Spleen (tissue), 11 donors: ENCODE measurements at regions not wholly inside any gene's neighbourhood (a gene's known extent, or its start where the extent isn't known, plus 50 kb on each side); places are given as distances from the start of the nearest gene placed in this dataset.

Experiments
- DNase-seq: peaks from one replicate; pipeline ENCODE4 v3.0.0-alpha.2; 2020
- H3K27ac ChIP-seq, 8 donors: fragments of 200-600 bp; sonication (generic) in 7 of 8; 1 replicate in 4 of 8; 2 replicates in 4 of 8; pipeline versions ENCODE4 v1.5.0 to v1.8.0; 2016 to 2021; ENCODE audit warnings: inconsistent platforms in 4 of 8, mild to moderate bottlenecking in 4 of 8, moderate library complexity in 1 of 8
- H3K27me3 ChIP-seq, 7 donors: fragments of 200-600 bp; sonication (generic) in 6 of 7; replicated peaks in 1 of 7; 1 replicate in 4 of 7; 2 replicates in 3 of 7; pipeline versions ENCODE4 v1.5.0 to v1.8.0; 2016 to 2021; ENCODE audit warnings: inconsistent platforms in 3 of 7, mild to moderate bottlenecking in 1 of 7
- H3K36me3 ChIP-seq, 6 donors: fragments of 200-600 bp; sonication (generic) in 5 of 6; 1 replicate in 4 of 6; 2 replicates in 2 of 6; pipeline versions ENCODE4 v1.5.0 to v1.8.0; 2016 to 2021; ENCODE audit warnings: inconsistent platforms in 2 of 6
- H3K4me1 ChIP-seq, 6 donors: fragments of 200-600 bp; sonication (generic) in 5 of 6; 1 replicate in 3 of 6; 2 replicates in 3 of 6; pipeline versions ENCODE4 v1.5.0 to v1.8.0; 2016 to 2021; ENCODE audit warnings: inconsistent platforms in 3 of 6
- H3K4me3 ChIP-seq, 8 donors: fragments of 200-600 bp; sonication (generic) in 7 of 8; 1 replicate in 4 of 8; 2 replicates in 4 of 8; pipeline versions ENCODE4 v1.5.0 to v1.8.0; 2016 to 2021; ENCODE audit warnings: inconsistent platforms in 4 of 8, mild to moderate bottlenecking in 4 of 8, moderate library complexity in 2 of 8
- H3K9me3 ChIP-seq, 8 donors: fragments of 200-600 bp; sonication (generic) in 7 of 8; 1 replicate in 4 of 8; 2 replicates in 4 of 8; pipeline versions ENCODE4 v1.5.0 to v1.8.0; 2016 to 2021; ENCODE audit warnings: inconsistent platforms in 4 of 8
- POLR2A ChIP-seq, 3 donors: fragments of 450-650 bp; IDR thresholded peaks; one replicate each; pipeline ENCODE4 v1.5.1; 2017; ENCODE audit warnings: antibody characterized with exemption in 3 of 3, mild to moderate bottlenecking in 1 of 3
- POLR2AphosphoS5 ChIP-seq, 3 donors: sonication (generic); formaldehyde crosslinking; IDR thresholded peaks; one replicate each; pipeline ENCODE4 v1.5.1; 2017; ENCODE audit warnings: antibody characterized with exemption in 3 of 3
- WGBS, 5 donors: extraction: QIAGEN DNeasy Blood & Tissue Kit in 3 of 5; methylation state at CpG; one replicate each; pipeline versions ENCODE4 v1.1.5 to v1.1.7; 2013 to 2018; 5-methylcytosine and 5-hydroxymethylcytosine counted together
- intact Hi-C: fragments of 100-400 bp; cut with DNase I; formaldehyde crosslinking; loops from one replicate; pipeline ENCODE4 v1.15.0; 2023; ENCODE audit warnings: low total_unique reads
- TF ChIP-seq, protein P1 (sequence below), 11 experiments: fragments of 200-600 bp in 7 of 11; fragments of 450-650 bp in 4 of 11; sonication (generic) in 4 of 11; IDR thresholded peaks in 8 of 11; conservative IDR thresholded peaks in 3 of 11; 1 replicate in 7 of 11; 2 replicates in 4 of 11; pipeline versions ENCODE4 v1.4.0 to v1.8.0; 2016 to 2021; ENCODE audit warnings: antibody characterized with exemption in 11 of 11, inconsistent platforms in 4 of 11, mild to moderate bottlenecking in 1 of 11
- donor health status: healthy with polysubstance abuse.
- donor health status: DM: no; HTN: no; CAD: no; lungs with moderate emphysema.
- donor health status: DM: no; HTN: no; CAD: no.
- donor health status: Bipolar disorder and iron deficiency.
- donor health status: healthy.
- donor health status: DM: no; HTN: no; CAD: no.
- donor health status: DM: yes; HTN: yes; CAD: no.

DNA sequence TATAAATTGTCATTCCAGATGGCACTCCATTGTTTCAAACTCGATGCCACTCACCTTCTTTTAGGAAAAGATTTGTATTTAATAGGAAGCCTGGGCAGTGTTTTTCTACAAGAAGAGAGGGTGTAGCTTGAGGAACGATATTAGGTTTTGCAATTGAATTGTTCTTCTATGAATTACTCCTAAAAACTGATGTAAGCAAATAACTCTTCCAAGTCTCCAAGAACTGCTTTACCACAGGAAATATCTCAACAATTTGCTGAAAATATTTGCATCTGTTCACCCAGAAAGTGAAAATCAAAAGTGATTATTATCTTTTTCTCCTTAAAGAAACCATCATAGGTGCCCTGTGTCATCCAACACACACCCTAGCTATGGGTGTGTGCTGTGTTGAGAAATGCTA, 261.3 kb upstream of the MEOX2 start:
- TF ChIP-seq POLR2A (IDR thresholded peaks at IDR 0.05) = no peak
- TF ChIP-seq POLR2AphosphoS5 (IDR thresholded peaks at IDR 0.05) = no peak
- TF ChIP-seq, protein P1, sequence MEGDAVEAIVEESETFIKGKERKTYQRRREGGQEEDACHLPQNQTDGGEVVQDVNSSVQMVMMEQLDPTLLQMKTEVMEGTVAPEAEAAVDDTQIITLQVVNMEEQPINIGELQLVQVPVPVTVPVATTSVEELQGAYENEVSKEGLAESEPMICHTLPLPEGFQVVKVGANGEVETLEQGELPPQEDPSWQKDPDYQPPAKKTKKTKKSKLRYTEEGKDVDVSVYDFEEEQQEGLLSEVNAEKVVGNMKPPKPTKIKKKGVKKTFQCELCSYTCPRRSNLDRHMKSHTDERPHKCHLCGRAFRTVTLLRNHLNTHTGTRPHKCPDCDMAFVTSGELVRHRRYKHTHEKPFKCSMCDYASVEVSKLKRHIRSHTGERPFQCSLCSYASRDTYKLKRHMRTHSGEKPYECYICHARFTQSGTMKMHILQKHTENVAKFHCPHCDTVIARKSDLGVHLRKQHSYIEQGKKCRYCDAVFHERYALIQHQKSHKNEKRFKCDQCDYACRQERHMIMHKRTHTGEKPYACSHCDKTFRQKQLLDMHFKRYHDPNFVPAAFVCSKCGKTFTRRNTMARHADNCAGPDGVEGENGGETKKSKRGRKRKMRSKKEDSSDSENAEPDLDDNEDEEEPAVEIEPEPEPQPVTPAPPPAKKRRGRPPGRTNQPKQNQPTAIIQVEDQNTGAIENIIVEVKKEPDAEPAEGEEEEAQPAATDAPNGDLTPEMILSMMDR (IDR thresholded peaks at IDR 0.05 in 8 of 11, conservative IDR thresholded peaks at IDR 0.05 in 3 of 11) = no peak
- Histone ChIP-seq H3K4me3 (no peak overlapping the region), H3K36me3 (no peaks in the 10 kb centered on the region), H3K27ac (no peak overlapping the region), H3K27me3 (no peaks in the 10 kb centered on the region), H3K9me3 (no peaks in the 10 kb centered on the region), H3K4me1 (no peaks in the 10 kb centered on the region)
- WGBS, 5 donors = 62 to 68% (median 64%) methylated on average over 2 of the region's 2 CpGs
- DNase-seq = no peak
- intact Hi-C loops = no loop called here

DNA sequence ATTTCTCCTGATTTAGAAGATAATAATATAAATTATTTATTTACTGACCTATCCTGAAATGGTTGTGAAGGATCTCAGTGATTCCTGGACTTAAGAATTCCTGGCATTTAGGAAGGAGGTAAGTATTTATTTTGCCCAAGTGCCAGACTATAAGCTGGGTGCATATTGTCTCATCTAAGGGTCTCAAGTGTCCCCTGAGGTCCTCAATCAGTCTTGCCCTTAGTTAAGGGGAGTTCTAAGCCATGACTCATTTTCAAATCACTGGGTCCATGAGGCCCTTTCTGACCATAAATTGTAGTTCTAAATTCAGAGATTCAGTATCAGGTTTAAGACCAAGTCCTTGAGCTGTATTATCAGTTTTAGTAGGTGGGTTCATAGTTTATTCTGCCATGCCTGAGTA, 251.6 kb upstream of the MEOX2 start:
- no peak for DNase-seq
- Histone ChIP-seq H3K4me3 (no peak overlapping the region), H3K27me3 (no peaks in the 10 kb centered on the region), H3K36me3 (no peaks in the 10 kb centered on the region), H3K9me3 (peaks cover 0 to 4% (median 0%) of the 10 kb centered on the region in 8 donors), H3K4me1 (no peaks in the 10 kb centered on the region), H3K27ac (no peak overlapping the region)
- TF ChIP-seq, protein P1 (IDR thresholded peaks at IDR 0.05 in 8 of 11, conservative IDR thresholded peaks at IDR 0.05 in 3 of 11) = no peak
- TF ChIP-seq POLR2AphosphoS5 (IDR thresholded peaks at IDR 0.05) = no peak
- TF ChIP-seq POLR2A (IDR thresholded peaks at IDR 0.05) = no peak
- intact Hi-C loops = no loop called here

DNA sequence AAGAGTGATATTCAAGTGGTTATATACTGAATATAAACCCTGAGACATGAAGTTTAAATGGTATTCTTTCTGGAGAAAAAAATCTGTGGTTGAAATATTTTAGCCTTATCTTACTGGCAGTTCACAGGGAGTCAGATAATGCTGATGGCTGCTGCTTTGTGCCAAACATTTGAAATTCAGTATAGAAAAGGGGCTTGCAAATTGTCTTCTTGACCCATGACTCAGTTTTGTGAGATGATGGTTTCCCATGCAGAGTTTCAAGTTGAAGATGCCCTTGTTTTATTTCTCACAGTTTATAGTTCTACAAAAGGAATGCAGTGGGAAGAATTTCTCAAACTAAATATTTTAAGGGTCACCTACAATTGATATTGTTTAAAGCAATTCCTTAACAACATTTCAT, 251.1 kb upstream of the MEOX2 start:
- Histone ChIP-seq H3K9me3 (peaks cover 0 to 4% (median 0%) of the 10 kb centered on the region in 8 donors), H3K36me3 (no peaks in the 10 kb centered on the region), H3K4me3 (no peak overlapping the region), H3K4me1 (no peaks in the 10 kb centered on the region), H3K27me3 (no peaks in the 10 kb centered on the region), H3K27ac (no peak overlapping the region)
- no peak for DNase-seq
- intact Hi-C loops = no loop called here
- no peak for TF ChIP-seq POLR2AphosphoS5 (IDR thresholded peaks at IDR 0.05)
- no peak for TF ChIP-seq POLR2A (IDR thresholded peaks at IDR 0.05)
- TF ChIP-seq, protein P1 (IDR thresholded peaks at IDR 0.05 in 8 of 11, conservative IDR thresholded peaks at IDR 0.05 in 3 of 11) = no peak

- H3K36me3 ChIP-seq = no peaks in the 10 kb centered on the region
- no peak overlapping the region for H3K27ac ChIP-seq
- WGBS, 5 donors = 91 to 95% (median 94%) methylated on average over 2 of the region's 2 CpGs
- H3K9me3 ChIP-seq = peaks cover 0 to 4% (median 0%) of the 10 kb centered on the region in 8 donors
- no peaks in the 10 kb centered on the region for H3K4me1 ChIP-seq
- intact Hi-C loops = no loop called here
- H3K4me3 ChIP-seq = no peak overlapping the region
- no peaks in the 10 kb centered on the region for H3K27me3 ChIP-seq
- TF ChIP-seq, protein P1 (IDR thresholded peaks at IDR 0.05 in 8 of 11, conservative IDR thresholded peaks at IDR 0.05 in 3 of 11) = no peak
- TF ChIP-seq POLR2A (IDR thresholded peaks at IDR 0.05) = no peak
- no peak for TF ChIP-seq POLR2AphosphoS5 (IDR thresholded peaks at IDR 0.05)
- DNase-seq = no peak
These were observed 250.5 kb upstream of the MEOX2 start for GRCh38 chr7:15936991-15937390.
